ENCODE measurements at regions not wholly inside any gene's neighbourhood (a gene's known extent, or its start where the extent isn't known, plus 50 kb on each side); places are given as distances from the start of the nearest gene placed in this dataset.

- no peaks in the 10 kb centered on the region for H3K4me1 ChIP-seq
- peaks cover 17% of the 10 kb centered on the region for H3K9me3 Mint-ChIP-seq (ENCODE audit: unreplicated experiment)
- H3K4me3 ChIP-seq (ENCODE audit: low read depth, low read length): no peak overlapping the region
- H3K27me3 ChIP-seq (replicated peaks; ENCODE audit: control insufficient read depth, insufficient read depth, low read length): no peaks in the 10 kb centered on the region
- POLR2A ChIA-PET: no interaction called here
- H3K36me3 Mint-ChIP-seq (ENCODE audit: insufficient read depth, unreplicated experiment): no peaks in the 10 kb centered on the region
- H3K4me3 Mint-ChIP-seq (ENCODE audit: unreplicated experiment): no peak overlapping the region
- no peaks in the 10 kb centered on the region for H3K4me1 Mint-ChIP-seq (ENCODE audit: low read depth, unreplicated experiment)
- intact Hi-C loops (cut with micrococcal nuclease; ENCODE audit: unreplicated experiment): no loop called here
- H3K36me3 ChIP-seq (ENCODE audit: control insufficient read depth, insufficient read depth, low read length): no peaks in the 10 kb centered on the region
- DNase-seq: no peak
- CTCF ChIA-PET: no interaction called here
- peaks cover 39% of the 10 kb centered on the region for H3K9me3 ChIP-seq
- H3K27me3 Mint-ChIP-seq (ENCODE audit: insufficient read depth, unreplicated experiment): no peaks in the 10 kb centered on the region
- no peak for TF ChIP-seq CTCF (IDR thresholded peaks at IDR 0.05; ENCODE audit: insufficient read depth in 1 of 2, low read depth in 1 of 2, low read length in 1 of 2, severe bottlenecking in 1 of 2, unreplicated experiment in 1 of 2)
- H3K27ac Mint-ChIP-seq (ENCODE audit: unreplicated experiment): no peak overlapping the region
- no TSS peak for BruUV-seq (replicated peaks)
Measured at GRCh38 chr12:31821484-31821883, 92.7 kb upstream of the AMN1 start.

DNA sequence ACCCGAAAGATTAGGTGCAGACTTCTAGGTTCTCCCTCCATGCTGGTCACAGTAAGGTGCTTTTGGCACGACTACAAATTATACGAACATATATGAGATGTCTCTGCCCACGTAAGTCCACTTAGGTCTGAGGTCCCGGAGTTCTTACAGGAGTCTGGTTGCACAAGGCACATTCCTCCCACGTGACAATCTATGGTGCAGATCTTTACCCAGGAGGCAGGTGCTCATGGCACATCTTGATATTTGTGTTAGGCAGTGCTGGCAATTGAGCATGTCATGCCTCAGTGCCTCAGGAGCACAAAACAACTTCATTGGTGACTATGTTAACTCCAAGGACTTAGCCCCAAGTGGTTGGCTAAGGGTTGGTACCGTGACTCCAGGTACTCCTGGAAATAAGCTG lies 92.0 kb upstream of the AMN1 start:
- Histone ChIP-seq H3K36me3 (ENCODE audit: control insufficient read depth, insufficient read depth, low read length) (no peaks in the 10 kb centered on the region), H3K4me3 (ENCODE audit: low read depth, low read length) (no peak overlapping the region), H3K4me1 (peaks cover 2% of the 10 kb centered on the region), H3K27me3 (replicated peaks; ENCODE audit: control insufficient read depth, insufficient read depth, low read length) (no peaks in the 10 kb centered on the region), H3K9me3 (peaks cover 35% of the 10 kb centered on the region)
- no TSS peak for BruUV-seq (replicated peaks)
- H3K27ac Mint-ChIP-seq (ENCODE audit: unreplicated experiment): no peak overlapping the region
- ChIA-PET CTCF (no interaction called here), POLR2A (interaction anchor here (0.5 kb wide), 1 partner anchor 421 kb away, joined by 10 read pairs; no protein-coding TSS in a partner anchor)
- H3K9me3 Mint-ChIP-seq (ENCODE audit: unreplicated experiment): peaks cover 12% of the 10 kb centered on the region
- no peaks in the 10 kb centered on the region for H3K4me1 Mint-ChIP-seq (ENCODE audit: low read depth, unreplicated experiment)
- no peak overlapping the region for H3K4me3 Mint-ChIP-seq (ENCODE audit: unreplicated experiment)
- intact Hi-C loops (cut with micrococcal nuclease; ENCODE audit: unreplicated experiment): no loop called here
- no peak for DNase-seq
- no peaks in the 10 kb centered on the region for H3K36me3 Mint-ChIP-seq (ENCODE audit: insufficient read depth, unreplicated experiment)
- TF ChIP-seq CTCF (IDR thresholded peaks at IDR 0.05; ENCODE audit: insufficient read depth in 1 of 2, low read depth in 1 of 2, low read length in 1 of 2, severe bottlenecking in 1 of 2, unreplicated experiment in 1 of 2): no peak
- H3K27me3 Mint-ChIP-seq (ENCODE audit: insufficient read depth, unreplicated experiment): no peaks in the 10 kb centered on the region

DNA sequence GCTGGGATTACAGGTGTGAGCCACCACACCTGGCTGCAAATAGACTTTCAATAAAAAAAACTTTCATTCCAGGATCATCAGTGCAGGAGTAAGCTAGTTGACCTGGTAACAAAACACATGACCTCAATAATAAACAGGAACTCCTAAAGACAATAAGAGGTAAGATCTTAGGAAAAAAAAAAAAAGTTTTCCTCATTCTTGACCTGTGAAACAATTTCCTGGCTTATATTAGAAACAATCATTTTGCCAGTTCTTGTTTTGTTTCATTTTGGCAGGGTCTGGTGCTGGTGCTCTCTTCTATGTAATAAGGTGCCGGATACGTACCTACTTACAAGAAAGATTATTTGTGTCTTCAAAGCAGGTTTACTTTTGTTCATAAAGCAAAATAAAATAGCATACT lies 90.6 kb upstream of the AMN1 start:
- Mint-ChIP-seq H3K9me3 (ENCODE audit: unreplicated experiment) (no peaks in the 10 kb centered on the region), H3K36me3 (ENCODE audit: insufficient read depth, unreplicated experiment) (no peaks in the 10 kb centered on the region), H3K4me3 (ENCODE audit: unreplicated experiment) (no peak overlapping the region), H3K27ac (ENCODE audit: unreplicated experiment) (no peak overlapping the region), H3K27me3 (ENCODE audit: insufficient read depth, unreplicated experiment) (no peaks in the 10 kb centered on the region), H3K4me1 (ENCODE audit: low read depth, unreplicated experiment) (no peaks in the 10 kb centered on the region)
- CTCF ChIA-PET: no interaction called here
- Histone ChIP-seq H3K4me1 (peaks cover 16% of the 10 kb centered on the region), H3K27me3 (replicated peaks; ENCODE audit: control insufficient read depth, insufficient read depth, low read length) (no peaks in the 10 kb centered on the region), H3K36me3 (ENCODE audit: control insufficient read depth, insufficient read depth, low read length) (no peaks in the 10 kb centered on the region), H3K9me3 (peaks cover 26% of the 10 kb centered on the region), H3K4me3 (ENCODE audit: low read depth, low read length) (no peak overlapping the region)
- POLR2A ChIA-PET: no interaction called here
- BruUV-seq (replicated peaks): no TSS peak
- intact Hi-C loops (cut with micrococcal nuclease; ENCODE audit: unreplicated experiment): no loop called here
- TF ChIP-seq CTCF (IDR thresholded peaks at IDR 0.05; ENCODE audit: insufficient read depth in 1 of 2, low read depth in 1 of 2, low read length in 1 of 2, severe bottlenecking in 1 of 2, unreplicated experiment in 1 of 2): no peak
- DNase-seq: no peak
